Fibroblast of skin of abdomen (primary cell): ENCODE measurements at regions not wholly inside any gene's neighbourhood (a gene's known extent, or its start where the extent isn't known, plus 50 kb on each side); places are given as distances from the start of the nearest gene placed in this dataset.

Experiments used
- DNase-seq: peaks from one replicate; pipeline ENCODE4 v3.0.0-alpha.2; 2013

DNA sequence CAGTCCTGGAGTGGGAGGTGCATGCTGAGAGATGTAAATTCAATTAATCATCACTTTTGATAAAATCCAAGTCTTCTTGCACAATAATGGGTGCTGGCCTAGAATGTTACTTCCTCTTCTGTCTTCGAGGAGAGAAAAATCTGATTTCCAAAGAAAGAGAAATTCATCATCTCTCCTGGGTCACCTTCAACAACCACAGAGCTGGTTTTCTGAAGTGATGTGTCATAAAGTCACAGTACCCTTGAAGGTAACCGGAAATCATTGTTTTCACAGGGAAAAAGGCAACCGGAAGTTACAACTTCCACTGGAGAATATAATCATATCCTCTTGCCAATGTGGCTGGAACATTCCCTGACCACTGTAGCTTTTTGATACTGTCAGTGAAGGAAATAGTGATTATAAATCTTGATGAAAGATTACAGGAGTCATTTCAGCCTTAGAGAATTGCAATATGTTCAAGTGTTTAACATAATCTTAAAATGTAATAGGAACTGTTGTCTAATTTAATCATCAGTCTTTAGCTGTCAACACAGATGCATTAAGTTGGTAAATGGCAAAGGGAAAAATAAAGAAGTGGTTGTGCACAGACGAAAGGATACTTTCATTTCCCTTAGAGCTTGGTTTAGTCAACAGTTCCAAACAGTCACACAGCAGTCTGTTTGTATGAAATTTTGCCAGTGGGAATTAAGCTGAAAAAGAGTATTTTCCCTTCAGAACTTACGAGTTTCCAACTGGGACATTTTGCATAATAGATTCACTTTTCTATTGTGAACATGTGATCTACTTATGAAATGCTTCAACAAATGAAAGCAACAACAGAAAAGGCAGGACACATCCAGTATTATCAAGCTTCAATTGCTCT is 106.5 kb upstream of the SLC4A7 start:
- peak; percentile 57 for DNase-seq

- peak; percentile 61 for DNase-seq
These were observed 105.6 kb upstream of the SLC4A7 start for GRCh38 chr3:27589795-27590194.

- DNase-seq: no peak
These were observed 101.2 kb upstream of the SLC4A7 start for GRCh38 chr3:27585429-27585828.

DNA sequence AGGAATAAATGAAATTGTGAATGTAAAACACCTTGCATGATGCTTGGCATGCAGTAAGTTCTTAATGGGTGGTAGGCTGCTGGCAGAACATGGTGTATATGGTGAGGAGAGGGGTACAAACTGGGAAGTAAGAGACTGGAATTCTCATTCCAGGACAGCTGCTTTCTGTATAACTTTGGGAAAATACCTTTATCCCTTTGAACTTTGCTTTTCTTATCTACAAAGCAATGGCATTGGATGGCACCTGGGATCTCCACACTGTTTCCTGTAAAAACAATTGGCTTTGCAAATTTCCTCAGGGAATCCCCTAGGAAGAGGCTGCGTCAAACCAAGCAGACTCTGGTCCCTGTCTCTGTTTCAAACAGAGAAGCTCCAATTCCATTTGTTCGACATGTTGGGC is 100.7 kb upstream of the SLC4A7 start:
- no peak for DNase-seq

GRCh38 chr3:27581852-27582251 is 97.7 kb upstream of the SLC4A7 start:
- DNase-seq: no peak

- no peak for DNase-seq
These were observed 93.8 kb upstream of the SLC4A7 start for GRCh38 chr3:27578032-27578431.

- DNase-seq: no peak
These were observed 93.3 kb upstream of the SLC4A7 start for GRCh38 chr3:27577504-27577903.

- no peak for DNase-seq
These were observed 92.0 kb upstream of the SLC4A7 start for GRCh38 chr3:27576171-27576570.

DNA sequence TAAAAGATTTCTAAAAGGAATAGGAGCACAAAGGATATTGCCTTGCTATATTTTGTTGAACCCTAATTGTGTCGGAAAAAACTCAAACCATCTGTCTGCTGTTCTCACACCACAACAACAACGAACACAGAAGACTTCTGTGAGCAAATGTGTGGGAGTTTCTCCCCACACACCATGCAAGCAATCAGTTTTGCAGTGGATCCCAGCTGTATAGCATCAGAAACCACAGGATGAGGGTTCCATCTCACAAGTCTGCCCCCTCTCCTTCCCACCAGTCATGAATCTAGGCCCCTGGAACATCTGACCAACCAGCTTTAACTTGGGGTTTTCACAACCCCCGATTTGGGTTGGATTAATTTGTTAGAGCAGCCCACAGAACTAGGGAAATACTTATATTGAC is 91.3 kb upstream of the SLC4A7 start:
- no peak for DNase-seq

GRCh38 chr3:27574438-27574795 is 90.2 kb upstream of the SLC4A7 start:
- DNase-seq: no peak

DNA sequence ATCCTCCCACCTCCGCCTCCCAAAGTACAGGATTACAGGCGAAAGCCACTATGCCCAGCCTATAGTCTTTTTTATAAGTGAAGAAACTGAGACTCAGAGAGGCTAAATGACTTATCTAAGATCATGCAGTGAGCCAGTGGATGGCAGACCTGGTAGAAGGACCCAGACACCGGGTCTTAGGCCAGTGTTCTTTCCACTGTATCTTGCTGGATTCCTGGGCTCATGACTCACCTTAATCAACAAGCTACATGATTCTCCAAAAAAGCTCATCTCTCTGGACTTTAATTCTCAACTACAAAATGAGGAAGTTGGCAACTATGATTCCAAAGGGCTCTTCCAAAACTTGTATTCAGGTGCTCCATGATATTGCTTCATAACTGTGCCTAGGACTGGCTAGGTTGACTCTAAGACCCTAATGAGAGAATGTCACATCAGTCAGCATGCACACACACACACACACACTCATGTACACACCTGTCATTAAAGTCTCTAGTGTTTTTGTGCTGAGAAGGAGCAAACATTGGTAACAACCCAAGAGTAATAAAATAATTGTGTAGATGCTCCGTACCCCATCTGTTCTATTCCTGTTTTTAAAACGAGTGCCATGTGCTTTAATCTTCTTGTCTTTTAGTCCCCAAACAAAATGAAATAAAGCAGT is 89.7 kb upstream of the SLC4A7 start:
- no peak for DNase-seq

GRCh38 chr3:27573138-27573537 is 89.0 kb upstream of the SLC4A7 start:
- DNase-seq: no peak

DNA sequence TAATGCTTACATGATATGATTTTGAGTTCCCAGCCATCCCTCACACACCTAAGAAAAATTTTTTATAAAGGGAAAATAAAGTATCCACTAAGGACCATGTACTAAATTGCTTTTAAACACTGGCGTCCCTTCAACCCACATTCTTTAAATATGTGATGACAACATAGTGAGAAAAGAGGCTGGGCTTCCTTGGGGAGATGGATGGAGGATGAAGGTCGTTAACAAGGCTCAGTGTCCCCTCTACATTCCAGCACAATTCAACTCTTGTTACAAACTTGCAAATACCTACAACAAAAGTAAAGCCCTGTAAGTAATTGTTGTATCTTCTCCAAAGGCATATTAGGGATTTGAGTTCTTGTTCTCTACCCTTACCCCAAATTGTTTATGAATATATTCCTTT is 87.2 kb upstream of the SLC4A7 start:
- no peak for DNase-seq

- DNase-seq: no peak
These were observed 86.4 kb upstream of the SLC4A7 start for GRCh38 chr3:27570421-27571106.

DNA sequence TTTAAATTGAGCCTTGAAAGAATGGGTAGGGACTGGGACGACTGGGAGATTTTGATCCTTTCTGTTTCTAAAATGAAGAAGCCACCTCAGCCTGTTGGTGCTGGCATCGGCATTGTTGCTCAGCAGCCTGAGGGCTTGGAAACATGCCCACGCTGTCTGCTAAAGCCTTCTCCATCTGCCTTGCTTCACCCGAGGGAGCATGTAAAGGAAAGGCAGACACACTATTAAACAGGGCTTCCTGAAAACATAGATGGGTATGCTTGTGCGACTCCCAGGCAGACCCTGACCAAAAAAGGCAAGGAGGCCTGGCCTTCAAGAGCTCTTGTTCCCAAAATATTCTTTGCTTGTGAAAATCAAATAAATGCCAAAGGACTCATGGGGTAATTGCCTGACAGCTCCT is 84.2 kb upstream of the SLC4A7 start:
- peak; percentile 63 for DNase-seq

DNA sequence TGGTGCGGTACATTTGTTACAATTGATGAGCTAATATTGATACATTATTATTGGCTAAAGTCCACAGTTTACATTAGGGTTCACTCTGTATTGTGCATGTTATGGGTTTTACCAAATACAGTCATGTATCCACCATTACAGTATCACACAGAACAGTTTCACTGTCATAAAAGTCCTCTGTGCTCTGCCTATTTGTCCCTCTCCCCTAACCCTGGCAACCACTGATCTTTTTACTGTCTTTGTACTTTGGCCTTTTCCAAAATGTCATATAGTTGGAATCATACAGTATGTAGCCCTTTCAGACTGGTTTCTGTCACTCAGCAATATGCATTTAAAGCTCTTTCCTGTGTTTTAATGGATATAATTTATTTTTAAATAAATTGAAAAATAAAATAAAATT is 83.1 kb upstream of the SLC4A7 start:
- DNase-seq: no peak

DNA sequence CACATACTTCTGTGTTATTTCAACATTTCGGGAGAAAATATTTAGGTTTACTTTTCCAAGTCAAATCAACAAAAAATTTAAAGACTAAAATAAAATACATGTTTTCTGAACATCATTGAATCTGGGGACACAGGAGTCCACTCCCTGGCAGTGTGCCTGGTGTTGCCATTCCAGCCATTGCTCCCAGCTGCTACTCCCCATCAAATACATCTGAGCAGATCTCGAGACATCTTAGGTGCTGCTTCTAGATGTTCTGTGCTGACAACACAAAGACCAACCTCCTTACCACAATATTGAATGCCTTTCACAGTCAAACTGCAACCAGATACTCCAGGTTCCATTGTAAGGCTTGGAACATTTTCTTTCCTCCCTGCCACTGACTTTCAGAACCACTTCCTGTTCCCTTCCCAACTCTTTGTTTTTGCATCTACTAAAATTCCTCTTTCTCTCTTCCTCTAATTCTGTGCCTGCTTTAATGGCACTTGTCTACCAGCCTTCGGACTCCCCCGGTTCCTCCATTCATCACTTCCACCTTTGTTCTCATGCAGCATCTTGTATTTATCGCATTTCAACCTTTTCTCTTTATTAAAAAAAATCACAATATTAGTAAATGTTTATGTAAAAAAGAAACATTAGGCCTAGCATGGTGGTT is 81.1 kb upstream of the SLC4A7 start:
- DNase-seq: no peak

DNA sequence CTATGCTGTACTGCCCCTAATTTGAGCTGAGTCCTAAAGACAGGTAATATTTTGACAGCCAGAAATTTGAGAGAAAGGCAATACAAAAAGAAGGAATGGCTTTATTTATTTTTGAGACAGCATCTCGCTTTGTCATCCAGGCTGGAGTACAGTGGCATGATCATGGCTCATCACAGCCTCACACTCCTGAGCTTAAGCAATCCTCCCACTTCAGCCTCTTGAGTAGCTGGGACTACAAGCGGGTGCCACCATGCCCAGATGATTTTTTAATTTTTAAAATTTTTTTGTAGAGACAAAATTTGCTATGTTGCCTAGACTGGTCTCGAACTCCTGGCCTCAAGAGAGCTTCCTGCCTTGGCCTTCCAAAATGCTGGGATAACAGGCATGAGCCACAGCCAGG is 77.4 kb upstream of the SLC4A7 start:
- DNase-seq: no peak

DNA sequence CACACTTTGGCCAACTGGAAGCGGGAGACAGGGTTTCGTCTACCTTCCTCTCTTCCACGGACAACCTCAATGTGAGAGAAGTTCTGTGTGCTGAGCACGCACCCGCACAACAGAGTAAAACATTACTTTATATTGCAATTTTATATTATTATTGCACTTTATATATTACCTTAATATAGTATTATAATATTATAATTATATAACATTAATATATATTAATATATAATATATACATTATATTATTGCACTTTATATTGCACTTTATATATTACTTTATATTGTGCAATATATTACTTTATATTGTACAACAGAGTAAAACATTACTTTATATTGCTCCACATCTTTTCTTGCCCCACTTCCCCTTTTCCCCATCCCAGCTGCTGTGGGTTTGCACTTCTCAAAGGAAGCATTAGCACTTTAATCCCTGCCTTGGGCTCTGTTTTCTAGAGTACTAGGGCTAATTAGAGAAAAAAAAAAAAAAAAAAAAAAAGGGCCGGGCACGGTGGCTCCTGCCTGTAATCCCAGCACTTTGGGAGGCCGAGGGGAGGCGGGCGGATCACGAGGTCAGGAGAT is 76.4 kb upstream of the SLC4A7 start:
- DNase-seq: no peak

DNA sequence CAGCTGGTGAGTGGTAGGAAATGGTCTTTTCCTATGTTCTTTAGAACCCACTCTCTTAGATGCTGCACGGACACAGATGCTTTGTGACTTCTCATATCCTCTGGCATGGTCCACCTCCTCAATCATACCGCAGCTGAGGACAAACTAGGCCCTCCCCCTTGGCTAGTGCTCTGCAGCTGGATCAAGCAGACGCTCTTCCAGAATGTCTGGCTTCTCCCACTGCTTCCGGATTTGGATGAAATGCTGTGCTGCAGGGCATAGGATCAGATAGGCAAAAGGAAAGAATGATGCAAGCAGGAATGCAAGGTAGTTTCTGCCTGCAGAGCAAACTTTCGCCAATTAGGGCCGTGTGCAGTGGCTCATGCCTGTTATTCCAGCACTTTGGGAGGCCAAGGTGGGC is 75.7 kb upstream of the SLC4A7 start:
- DNase-seq: peak; percentile 88

- no peak for DNase-seq
These were observed 75.2 kb upstream of the SLC4A7 start for GRCh38 chr3:27559381-27559780.

DNA sequence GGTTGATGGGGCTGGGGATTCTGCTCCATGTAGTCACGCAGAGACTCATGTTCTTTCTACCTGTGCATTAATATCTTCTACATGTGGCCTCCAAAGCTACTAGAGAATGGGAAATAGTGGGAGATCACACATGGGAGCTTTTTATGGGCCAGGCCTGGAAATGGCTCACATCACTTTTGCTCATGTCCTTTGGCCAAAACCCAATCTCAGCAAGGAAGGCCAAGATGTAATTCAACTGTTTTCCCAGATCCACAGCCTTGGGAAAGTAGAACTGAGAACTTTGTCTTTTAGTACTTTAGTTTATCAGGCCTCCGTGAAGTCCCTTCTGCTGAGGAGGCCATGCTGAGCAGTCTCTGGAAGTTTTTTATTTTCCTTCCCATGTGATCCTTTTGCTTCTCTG is 73.2 kb upstream of the SLC4A7 start:
- no peak for DNase-seq

DNA sequence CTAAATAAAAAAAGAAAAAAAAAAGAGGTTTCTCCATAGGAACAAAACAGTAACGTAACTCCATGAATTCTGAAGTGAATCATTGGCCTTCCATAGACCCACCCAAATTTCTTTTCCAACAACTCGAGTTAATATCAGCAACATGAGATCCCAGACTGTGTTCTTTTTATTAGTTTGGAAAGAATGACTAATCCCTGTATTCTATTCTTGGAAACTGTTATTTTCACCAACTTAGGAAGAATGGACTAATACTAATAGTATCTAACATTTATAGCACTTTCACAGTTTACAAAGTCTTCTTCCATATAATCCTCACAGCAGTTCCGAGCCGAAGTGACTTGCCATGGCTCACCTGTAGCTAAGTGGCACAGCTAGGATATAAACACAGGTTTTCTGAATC is 72.7 kb upstream of the SLC4A7 start:
- DNase-seq: peak; percentile 58
